NCI-H1694 (cell line): ENCODE measurements at regions not wholly inside any gene's neighbourhood (a gene's known extent, or its start where the extent isn't known, plus 50 kb on each side); places are given as distances from the start of the nearest gene placed in this dataset.

ENCODE experiments used
- DNase-seq: peaks from one replicate; lab custom pipeline; 2025; lab: John Stamatoyannopoulos, UW

- no peak for DNase-seq
Measured at GRCh38 chr7:124330731-124331407, 298.0 kb upstream of the TMEM229A start.

GRCh38 chr7:124328774-124329173 is 295.9 kb upstream of the TMEM229A start:
- no peak for DNase-seq

GRCh38 chr7:124324262-124324661 is 291.4 kb upstream of the TMEM229A start:
- no peak for DNase-seq

GRCh38 chr7:124323597-124323996 is 290.7 kb upstream of the TMEM229A start:
- no peak for DNase-seq

GRCh38 chr7:124322561-124322960 is 289.7 kb upstream of the TMEM229A start:
- DNase-seq, result no peak

GRCh38 chr7:124318721-124319450 is 286.0 kb upstream of the TMEM229A start:
- no peak for DNase-seq

GRCh38 chr7:124310934-124311390 is 278.1 kb upstream of the TMEM229A start:
- no peak for DNase-seq

- DNase-seq, result no peak
Measured at GRCh38 chr7:124308384-124308783, 275.5 kb upstream of the TMEM229A start.

GRCh38 chr7:124295289-124295688 is 262.4 kb upstream of the TMEM229A start:
- DNase-seq, result no peak

- no peak for DNase-seq
Measured at GRCh38 chr7:124284937-124285336, 252.1 kb upstream of the TMEM229A start.

GRCh38 chr7:124276005-124276622 is 243.2 kb upstream of the TMEM229A start:
- DNase-seq, result peak; percentile 43

- DNase-seq, result no peak
Measured at GRCh38 chr7:124275411-124275810, 242.5 kb upstream of the TMEM229A start.

GRCh38 chr7:124269774-124270173 is 236.9 kb upstream of the TMEM229A start:
- DNase-seq, result no peak

- DNase-seq, result no peak
Measured at GRCh38 chr7:124267154-124267553, 234.3 kb upstream of the TMEM229A start.

- DNase-seq, result no peak
Measured at GRCh38 chr7:124263232-124263827, 230.5 kb upstream of the TMEM229A start.

- no peak for DNase-seq
Measured at GRCh38 chr7:124261710-124262109, 228.8 kb upstream of the TMEM229A start.

- no peak for DNase-seq
Measured at GRCh38 chr7:124257638-124258308, 224.9 kb upstream of the TMEM229A start.

- DNase-seq, result no peak
Measured at GRCh38 chr7:124255041-124255655, 222.3 kb upstream of the TMEM229A start.

- no peak for DNase-seq
Measured at GRCh38 chr7:124254396-124254795, 221.5 kb upstream of the TMEM229A start.

GRCh38 chr7:124251636-124252035 is 218.8 kb upstream of the TMEM229A start:
- DNase-seq, result no peak

GRCh38 chr7:124250297-124251034 is 217.6 kb upstream of the TMEM229A start:
- DNase-seq, result no peak
